GM23248 (cell line): ENCODE measurements at regions not wholly inside any gene's neighbourhood (a gene's known extent, or its start where the extent isn't known, plus 50 kb on each side); places are given as distances from the start of the nearest gene placed in this dataset.

ENCODE experiments used
- EZH2 ChIP-seq: fragments of 200-600 bp; sonication (generic); IDR thresholded peaks from 2 replicates; pipeline ENCODE4 v1.6.1; 2018; ENCODE audit warnings: antibody characterized with exemption, mild to moderate bottlenecking; ENCODE audit not compliant: insufficient read depth, poor library complexity, severe bottlenecking
- EZH2phosphoT487 ChIP-seq: fragments of 200-600 bp; sonication (generic); IDR thresholded peaks from 2 replicates; pipeline ENCODE4 v1.6.1; 2018; ENCODE audit warnings: antibody characterized with exemption, moderate library complexity, mild to moderate bottlenecking, low read depth; ENCODE audit not compliant: insufficient read depth

DNA sequence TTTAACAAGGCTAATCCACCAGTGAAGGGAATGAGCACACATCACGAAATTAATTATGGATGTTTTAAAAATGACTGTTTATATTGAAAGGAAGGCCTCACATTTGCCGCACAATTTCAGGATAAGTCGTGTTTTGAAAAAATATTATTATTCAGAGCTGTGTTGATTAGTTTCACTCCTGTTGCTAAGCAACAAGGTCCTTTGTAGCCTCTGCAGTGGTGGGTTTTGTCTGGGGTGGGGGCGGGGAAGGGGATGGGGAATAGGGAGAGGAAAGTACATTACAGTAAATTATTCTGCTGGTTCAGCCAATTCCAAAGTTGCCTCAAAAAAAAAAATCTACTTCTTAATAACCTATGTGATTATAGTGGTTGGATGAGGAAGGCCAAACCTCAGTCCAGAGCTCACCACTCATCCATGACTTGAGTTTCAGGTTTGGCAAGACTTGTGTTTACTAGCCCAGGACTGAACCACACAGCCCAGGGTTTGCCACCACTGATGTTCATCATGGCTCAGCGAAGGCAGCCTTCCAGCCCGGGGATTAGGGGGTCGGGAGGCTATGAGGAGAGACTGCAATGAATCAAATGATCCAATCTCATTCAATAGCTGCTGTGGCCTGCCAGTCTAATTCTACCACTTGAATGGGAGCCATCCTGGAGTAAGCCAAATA lies 162.5 kb upstream of the ATP6AP2 start:
- no peak for TF ChIP-seq EZH2phosphoT487
- no peak for TF ChIP-seq EZH2
